HK-2 (cell line): ENCODE measurements at regions not wholly inside any gene's neighbourhood (a gene's known extent, or its start where the extent isn't known, plus 50 kb on each side); places are given as distances from the start of the nearest gene placed in this dataset.
"Not testable (repeated sequence)": the region's sequence is repeated elsewhere in the genome, so short reads cannot be mapped to it uniquely, and the experiment has no call there.

Experiments
- DNase-seq: peaks from one replicate; pipeline ENCODE4 v3.0.0-alpha.2; 2018; ENCODE audit not compliant: unreplicated experiment

DNA sequence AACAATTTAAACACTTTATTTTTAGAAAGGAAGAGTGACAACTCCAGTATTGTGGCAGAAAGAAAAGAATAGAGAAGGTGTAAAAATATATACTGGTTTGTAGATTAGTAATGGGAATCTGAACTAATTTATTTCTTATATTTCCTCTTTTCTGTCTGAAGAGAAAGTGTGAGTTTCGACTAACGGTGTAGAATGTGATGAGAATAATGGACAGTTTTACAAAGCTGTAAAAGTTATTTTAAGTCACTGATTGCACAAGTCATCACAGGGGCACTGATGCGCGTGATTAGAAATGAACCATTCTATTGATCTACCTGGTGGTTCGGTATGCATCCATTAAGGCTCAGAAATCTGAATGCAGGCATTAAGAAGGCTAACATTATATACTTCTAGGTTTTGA, 158.5 kb upstream of the ATXN7L3B start:
- DNase-seq = no peak

DNA sequence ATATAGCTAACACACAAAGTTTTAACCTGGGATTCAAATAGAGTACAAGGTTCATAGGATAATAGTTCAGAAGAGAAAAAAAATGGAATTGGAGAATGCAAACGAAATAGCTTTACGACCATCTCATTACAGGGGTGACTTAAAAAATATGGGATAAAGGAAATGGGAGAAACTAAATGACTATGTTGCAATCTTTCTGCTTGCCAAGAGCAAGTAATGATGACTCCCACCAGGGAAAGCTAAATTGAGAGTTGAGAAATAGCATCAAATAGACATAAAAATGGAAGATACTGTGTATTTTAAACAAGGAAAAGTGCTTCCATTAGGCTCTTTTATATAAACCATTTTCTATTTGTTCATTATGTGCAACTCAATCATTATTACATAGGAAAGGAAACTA, 155.7 kb upstream of the ATXN7L3B start:
- DNase-seq = no peak

DNA sequence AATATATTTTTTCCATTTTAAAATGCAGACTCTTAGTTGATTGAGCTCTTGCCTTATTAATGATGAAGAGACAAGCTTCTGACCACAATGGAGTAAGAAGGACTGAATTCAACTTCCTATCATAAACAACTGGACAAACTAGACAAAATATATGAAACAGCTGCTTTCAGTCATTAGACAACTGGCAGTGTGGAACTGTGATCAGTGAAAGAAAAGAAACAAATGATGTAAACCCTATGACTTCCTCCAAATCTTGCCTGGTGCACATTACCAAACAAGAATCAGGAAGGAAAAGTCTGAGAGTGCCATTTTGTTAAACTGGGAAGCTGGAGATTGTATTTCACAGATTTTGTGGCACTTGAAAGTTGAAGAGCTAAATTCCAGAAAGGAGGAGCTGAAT, 154.7 kb upstream of the ATXN7L3B start:
- no peak for DNase-seq

DNA sequence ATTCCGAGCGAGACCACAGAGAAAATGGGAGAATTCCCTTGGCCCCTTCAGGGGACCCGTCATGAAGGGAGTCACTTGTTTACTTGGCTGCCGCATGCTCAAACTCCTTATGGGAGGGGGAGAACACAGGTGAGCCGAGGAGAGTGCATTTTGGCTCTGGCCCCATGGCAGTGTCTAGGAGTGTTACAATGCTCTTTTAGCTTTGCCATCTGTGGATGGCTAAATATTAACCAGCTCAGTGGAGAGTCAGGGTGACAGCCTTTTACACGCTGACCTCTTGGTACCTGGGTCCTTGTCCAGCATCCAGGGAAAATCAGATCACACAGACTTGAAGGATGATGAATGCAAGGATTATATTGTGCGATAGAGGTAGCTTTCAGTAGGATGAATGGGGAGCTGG, 146.4 kb upstream of the ATXN7L3B start:
- DNase-seq = no peak

DNA sequence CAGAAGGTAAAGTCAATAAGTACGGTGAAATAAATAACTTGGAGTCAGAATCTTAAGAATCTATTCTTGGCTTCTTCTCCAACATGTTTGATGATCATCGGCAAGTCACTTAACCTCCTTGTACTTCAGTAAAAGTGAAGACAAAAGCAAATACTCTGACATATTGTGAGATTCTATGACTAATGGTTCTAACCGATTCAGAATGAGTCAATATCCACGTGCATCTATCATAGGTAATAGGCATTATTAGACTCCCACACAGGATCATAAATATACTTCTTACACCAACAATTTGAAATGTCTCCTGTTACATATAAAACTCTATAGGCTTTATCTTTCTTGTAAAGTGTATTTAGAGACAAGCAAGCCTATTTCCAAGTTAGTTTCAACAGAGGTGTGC, 144.4 kb upstream of the ATXN7L3B start:
- DNase-seq = no peak

DNA sequence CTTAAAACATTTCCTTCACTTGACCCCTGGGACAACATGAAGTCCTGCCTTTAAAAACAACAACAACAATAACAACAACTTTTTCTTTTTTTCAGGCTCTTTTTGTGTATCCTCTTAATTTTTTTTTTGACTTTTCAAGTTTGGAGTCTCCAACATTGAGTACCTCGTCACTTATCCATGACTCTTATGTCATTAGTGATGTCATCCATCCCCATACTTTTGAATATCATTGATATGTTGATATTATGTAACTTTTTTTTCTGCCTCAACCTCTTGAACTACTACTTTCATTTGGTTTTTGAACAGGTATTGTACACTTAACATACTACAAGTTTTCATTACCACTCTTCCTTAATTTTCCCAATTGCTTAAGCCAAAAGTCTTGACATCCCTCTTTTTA, 143.0 kb upstream of the ATXN7L3B start:
- DNase-seq = no peak

DNA sequence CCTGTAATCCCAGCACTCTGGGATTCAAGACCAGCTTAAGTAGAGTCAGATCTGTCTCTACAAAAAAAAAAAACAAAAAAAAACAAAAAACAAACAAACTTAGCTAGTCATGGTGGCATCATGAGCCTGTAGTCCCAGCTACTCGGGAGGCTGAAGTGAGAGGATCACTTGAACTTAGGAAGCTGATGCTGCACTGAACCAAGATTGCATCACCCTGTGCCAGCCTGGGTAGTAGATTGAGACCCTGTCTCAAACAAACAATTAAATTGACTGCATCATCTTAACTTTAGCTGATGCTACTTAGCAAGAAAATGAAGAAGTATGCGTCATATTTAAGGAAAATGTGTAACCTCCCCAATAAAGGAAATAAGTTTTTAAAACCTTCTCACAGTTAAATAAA, 136.6 kb upstream of the ATXN7L3B start:
- no peak for DNase-seq

DNA sequence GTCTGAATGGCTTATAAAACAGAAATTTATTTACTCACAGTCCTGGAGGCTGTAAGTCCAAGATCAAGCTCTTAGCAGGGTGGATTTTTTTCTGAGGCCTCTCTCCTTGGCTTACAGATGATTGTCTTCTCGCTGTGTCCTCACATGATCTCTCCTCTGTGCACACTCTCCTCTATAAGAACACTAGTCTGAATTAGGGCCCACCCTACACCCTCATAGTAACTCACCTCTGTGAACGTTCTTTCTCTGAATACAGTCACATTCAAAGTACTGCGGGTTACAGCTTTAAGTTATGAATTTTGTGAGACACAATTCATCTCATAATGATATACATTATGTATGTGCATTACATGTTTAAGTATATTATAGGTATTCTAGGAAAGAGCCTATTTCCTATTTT, 135.7 kb upstream of the ATXN7L3B start:
- DNase-seq = no peak

DNA sequence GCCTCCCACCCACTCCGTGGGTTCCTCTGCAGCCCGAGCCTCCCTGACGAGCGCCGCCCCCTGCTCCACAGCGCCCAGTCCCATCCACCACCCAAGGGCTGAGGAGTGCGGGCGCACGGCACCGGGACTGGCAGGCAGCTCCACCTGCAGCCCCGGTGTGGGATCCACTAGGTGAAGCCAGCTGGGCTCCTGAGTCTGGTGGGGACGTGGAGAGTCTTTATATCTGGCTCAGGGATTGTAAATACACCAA, 134.5 kb upstream of the ATXN7L3B start:
- not testable (repeated sequence) for DNase-seq

DNA sequence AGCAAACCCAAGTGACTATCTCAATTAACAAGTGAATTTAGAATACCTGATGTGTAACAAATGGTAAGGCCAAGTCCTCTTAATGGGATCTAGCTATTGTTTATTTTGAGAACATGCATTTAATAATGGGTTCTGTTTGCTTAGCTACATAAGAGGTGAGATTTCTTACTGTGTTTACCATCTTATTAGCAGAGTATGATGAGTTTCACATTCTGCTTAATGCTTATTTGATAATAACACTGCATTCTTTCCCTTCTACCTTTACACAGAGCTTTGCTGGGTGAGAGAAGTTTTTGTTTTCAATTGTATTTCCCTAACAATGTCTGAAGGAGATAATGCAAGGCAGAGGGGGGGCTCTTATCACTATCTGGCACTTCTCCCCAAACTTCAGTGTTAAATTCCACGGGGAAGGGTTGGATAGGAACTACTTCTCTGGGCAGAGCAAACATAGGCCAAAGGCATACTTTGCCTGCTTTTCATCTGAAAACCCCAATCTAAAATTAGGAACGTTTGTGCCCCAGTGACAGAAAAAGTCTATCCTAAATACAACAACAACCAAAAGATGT, 129.0 kb upstream of the ATXN7L3B start:
- no peak for DNase-seq

DNA sequence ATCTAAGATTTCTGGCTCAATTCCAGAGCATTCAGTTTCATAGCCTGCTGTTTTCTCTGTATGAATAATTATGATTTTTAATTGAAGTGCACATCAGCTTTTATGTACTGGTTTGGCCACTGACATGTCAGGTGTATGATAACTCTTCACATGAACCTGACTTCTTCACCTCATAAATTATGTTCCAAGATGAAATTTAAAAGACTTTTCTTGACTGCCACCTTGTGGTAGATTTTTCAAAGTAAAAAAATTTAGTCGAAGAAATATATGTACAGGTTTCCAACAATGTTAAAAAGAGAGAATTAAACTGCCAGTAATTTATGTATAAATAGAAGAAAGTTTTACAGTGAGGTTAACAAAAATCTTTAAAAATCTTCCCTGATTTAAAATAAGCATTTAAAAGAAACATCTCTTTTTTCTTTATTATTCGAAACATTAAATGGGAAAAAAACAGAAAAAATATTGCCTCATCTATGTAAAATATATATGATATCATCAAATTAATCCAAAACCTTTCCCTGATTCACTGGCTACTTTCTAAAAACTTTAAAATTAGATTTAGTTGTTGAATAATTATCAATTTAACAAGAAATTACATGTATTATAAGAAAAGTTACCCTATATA, 124.9 kb upstream of the ATXN7L3B start:
- DNase-seq = no peak

DNA sequence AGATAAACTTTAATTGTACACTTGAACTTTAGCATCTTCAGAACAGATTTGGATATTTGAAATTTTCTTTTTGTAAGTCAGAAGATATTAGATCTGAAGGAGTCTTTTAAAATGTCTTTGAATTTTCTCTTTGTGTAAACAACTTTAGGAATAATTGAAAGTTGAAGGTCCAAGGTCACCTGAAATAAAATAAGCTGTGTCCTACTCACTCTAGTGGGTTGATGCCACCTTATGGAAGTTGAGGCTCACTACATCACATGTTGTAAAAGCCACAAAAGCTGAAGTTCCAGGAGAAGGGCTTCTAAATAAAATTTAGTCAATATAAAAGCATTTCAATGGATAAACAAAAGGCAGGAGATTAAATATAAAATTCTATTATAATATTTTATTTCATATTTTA, 122.0 kb upstream of the ATXN7L3B start:
- no peak for DNase-seq

DNA sequence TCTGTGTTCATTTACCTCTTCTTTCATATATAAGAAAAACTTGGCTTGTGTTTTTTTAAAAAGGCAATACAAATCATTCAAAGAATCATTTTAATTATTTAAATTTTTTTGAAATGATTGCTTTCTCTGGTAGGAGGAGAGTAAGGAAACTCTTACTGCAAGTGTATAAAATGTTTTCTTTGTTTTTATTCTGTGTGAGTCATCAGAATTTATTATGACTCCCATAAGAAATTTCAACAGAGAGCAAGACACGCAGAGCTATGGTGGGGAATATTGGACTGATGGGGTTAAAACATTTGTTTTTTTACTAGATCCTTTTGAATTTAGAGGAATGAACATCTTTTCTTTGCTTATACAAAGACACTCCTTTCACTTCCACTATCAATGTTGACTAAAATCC, 119.1 kb upstream of the ATXN7L3B start:
- DNase-seq = no peak

DNA sequence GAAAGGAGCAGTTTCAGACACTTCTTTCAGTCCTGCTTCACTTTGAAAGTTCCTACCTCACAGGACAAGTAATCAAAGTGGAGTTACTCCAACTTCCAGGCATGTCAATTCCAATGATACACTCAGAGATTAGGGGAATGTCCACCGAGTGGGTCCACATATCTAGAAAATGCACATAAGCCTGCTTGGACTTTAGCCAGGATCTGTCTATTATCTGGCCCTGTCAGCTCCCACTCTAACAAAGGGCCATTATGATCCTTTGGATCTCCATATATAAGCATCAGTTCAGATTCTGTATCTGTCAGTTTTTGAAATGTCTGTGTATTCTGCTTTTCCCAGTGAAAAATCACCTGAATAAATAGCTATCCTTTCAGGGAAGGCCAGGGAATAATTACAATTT, 112.9 kb upstream of the ATXN7L3B start:
- DNase-seq = no peak

DNA sequence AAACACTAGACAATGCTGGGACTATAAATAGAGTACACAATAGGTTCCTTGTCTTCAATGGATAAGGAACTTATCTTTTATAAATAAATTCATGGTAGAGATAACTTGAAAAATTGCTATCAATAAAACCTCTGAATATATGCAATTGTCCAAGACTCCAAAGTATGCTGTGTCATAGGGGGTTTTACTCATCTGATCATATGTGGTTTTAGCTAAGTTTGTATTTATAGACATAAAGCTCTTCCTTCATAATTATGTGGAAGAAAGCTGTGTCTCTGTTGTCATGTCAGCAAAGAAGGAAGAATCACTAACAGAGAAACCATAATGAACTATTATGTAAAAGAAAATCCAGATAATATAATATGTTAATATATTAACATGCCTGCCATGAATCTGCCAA, 111.5 kb upstream of the ATXN7L3B start:
- no peak for DNase-seq

DNA sequence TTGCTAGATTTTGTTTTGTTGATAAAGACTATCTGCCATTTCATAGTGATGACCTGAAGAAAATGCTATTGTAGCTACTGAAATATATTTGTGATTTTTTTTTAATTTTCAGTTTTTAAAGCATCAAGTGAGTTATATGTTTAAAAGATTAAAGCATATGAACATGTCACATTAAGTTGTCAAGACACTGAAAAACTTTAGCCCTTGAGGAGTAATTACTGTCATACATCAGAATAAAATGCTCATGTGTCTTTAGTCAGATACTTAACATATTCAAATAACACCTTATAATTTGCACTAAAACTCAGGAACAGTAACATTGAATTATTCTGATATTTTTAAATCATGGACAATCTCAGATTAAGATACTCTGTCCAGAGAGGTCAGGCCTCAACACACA, 108.1 kb upstream of the ATXN7L3B start:
- DNase-seq = no peak

DNA sequence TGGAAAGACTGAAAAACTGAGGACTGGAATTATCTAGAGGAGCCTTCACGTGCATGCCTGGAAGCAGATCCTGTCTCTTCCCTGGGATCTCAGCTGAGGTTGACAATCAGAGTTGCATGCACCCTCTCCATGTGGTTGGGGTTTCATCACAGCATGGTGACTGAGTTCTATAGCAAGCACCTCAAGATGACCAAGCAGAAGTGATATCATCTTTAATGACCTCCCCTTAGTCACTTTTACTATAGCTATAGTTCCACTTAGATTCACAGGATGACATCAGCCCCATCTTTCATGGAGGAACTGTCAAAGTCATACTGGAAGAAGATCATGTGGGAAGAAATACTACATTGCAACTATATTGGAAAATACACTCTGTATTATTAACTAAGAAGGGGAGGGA, 105.8 kb upstream of the ATXN7L3B start:
- DNase-seq = no peak

DNA sequence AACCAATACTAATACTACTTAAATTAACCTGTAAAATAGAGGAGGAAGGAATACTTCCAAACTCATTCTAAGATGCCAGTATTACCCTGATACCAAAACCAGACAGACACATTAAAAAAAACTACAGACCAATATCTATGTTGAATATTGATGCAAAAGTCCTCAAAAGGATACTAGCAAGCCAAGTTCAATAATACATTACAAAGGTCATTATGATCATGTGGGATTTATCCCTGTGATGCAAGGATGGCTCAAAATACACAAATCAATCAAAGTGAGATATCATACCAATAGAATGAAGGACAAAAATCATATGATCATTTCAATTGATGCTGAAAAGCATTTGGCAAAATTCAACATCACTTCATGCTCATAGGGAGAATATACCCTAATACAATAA, 97.2 kb upstream of the ATXN7L3B start:
- DNase-seq = no peak

DNA sequence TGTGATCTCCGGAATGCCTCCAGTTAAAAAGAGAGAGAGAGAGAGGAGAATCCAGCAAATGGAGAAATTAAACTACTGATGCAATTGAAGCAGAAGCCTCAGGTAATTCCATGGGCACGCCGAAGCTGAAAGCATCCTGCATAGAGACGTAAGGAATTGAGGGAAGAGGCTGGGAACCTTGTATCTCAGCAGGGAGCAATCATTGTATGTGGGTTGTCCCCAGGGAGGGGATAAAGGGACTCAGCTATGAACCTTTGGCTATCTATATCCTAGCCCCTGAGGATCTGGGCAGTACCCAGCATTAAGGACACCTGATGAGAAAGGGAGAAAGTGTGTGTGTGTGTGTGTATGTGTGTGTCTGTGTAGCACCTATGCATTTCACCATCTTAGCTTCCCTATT, 95.8 kb upstream of the ATXN7L3B start:
- DNase-seq = no peak

DNA sequence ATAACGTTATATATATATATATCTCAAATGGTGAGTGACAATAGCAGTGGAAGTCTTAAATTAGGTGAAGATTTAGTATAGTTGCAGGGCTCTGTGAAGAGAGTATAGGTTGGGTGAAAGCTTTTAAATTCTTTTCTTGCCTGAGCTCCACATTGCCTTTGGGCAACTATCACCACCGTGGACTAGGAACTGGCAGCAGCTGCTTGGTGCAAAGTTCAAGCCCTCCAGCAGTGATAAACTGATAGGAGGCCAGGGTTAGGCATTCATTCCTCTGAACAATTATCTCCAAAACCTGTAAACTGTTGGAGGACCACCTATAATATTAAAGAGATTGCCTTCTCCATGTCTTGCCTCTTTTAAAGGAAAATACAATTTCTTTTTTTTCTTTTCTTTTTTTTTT, 91.2 kb upstream of the ATXN7L3B start:
- no peak for DNase-seq

DNA sequence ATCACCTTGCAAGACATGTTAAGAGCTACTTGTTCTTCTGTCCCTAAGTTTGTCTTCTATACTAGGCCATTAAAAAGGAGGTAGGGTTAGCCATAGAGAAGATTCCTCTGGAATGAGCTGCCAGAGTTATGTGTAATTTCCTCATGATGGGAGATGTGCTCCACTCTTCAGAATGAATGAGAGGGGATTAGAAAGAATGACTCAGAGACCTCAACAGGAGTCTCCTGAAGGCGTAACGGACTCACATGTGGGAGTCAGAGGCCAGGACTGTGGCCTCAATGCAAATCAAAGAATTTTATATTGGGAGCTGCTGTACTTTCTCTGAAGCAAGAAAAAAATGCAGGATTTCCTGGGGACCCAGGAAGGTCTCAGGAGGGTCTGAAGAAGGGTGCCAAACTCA, 87.8 kb upstream of the ATXN7L3B start:
- DNase-seq = peak; percentile 24

DNA sequence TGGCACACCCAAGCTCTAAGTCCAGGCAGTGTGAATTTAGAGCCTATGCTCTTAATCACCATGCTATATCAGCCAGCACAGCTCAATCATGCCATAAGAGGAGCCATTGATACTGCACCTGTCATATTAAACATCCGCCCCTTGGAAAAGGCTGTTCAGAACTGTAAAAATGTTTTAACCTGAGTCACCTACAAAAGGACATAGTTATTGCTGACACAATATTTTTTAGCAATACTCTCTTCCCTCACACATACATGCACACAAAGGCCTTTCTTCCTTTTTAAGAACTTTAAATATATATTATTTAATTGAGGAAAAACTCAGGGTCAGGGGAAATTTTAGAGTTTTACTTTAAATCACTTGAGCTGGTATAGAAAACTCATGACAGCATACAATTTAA, 83.5 kb upstream of the ATXN7L3B start:
- no peak for DNase-seq

DNA sequence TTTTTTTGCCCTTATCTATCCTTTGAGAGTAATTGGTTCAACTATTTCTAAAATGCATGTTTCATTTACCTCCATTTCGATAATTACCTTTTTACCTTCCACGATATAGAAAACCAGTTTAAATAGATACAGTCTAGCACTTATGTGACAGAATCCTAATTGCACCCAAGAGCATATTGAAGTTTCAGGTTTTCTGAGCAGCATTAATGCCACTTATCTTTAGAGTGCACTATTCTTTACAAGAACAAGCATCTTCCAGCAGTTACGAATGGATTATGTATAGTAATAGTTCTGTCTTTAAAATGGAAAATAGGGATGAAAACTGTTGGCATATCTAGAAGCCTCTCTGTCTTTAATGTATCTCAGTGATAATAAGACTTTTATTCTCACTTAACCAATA, 82.2 kb upstream of the ATXN7L3B start:
- DNase-seq = no peak

DNA sequence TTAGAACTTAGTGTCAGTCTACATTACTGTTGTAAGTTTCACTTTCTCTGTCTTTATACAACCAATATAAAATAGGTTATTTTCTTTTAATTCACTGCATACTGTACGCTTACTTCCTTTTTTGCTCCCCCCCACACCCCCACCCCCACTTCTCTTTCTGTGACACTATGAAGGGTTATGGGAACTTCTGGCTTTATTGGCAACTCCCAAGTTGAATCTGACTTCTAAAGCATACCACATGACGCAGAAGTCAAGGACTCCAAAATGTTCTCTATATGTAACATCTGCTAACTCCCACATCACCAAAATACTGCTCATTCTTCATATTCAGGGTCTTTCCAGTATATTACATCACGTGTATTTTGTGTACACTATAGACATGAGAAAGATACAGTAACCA, 81.2 kb upstream of the ATXN7L3B start:
- no peak for DNase-seq

DNA sequence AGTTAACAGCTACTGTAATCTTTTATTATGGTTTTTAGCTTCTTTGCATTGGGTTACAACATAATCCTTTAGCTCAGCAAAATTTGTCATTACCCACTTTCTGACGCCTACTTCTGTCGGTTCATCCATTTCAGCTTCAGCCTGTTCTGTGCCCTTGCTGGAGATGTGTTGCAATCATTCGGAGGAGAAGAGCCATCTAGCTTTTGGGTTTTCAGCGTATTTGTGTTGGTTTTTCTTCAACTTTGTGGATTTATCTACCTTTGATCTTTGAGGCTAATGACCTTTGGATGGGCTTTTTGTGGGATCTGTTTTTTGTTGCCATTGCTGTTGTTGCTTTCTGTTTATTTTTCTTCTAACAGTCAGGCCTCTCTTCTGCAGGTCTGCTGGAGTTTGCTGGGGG, 69.2 kb upstream of the ATXN7L3B start:
- DNase-seq = no peak
